ENCODE measurements at regions not wholly inside any gene's neighbourhood (a gene's known extent, or its start where the extent isn't known, plus 50 kb on each side); places are given as distances from the start of the nearest gene placed in this dataset.

- in situ Hi-C loops (cut with MboI; ENCODE audit: low pct_unique_long_range_greater_than_20kb, low sequenced_read_pairs), result no loop called here
- DNase-seq, result no peak
Observed at GRCh38 chr20:10965936-10966470, 292.2 kb upstream of the JAG1 start.

- DNase-seq, result no peak
- in situ Hi-C loops (cut with MboI; ENCODE audit: low pct_unique_long_range_greater_than_20kb, low sequenced_read_pairs), result no loop called here
Observed at GRCh38 chr20:10970109-10970508, 296.3 kb upstream of the JAG1 start.

GRCh38 chr20:10971096-10971495 is 297.3 kb upstream of the JAG1 start:
- in situ Hi-C loops (cut with MboI; ENCODE audit: low pct_unique_long_range_greater_than_20kb, low sequenced_read_pairs), result no loop called here

GRCh38 chr20:10972219-10972860 is 298.5 kb upstream of the JAG1 start:
- in situ Hi-C loops (cut with MboI; ENCODE audit: low pct_unique_long_range_greater_than_20kb, low sequenced_read_pairs), result no loop called here
- no peak for DNase-seq

More at GRCh38 chr20:10971096-10971495, 297.3 kb upstream of the JAG1 start:
- DNase-seq, result no peak

DNA sequence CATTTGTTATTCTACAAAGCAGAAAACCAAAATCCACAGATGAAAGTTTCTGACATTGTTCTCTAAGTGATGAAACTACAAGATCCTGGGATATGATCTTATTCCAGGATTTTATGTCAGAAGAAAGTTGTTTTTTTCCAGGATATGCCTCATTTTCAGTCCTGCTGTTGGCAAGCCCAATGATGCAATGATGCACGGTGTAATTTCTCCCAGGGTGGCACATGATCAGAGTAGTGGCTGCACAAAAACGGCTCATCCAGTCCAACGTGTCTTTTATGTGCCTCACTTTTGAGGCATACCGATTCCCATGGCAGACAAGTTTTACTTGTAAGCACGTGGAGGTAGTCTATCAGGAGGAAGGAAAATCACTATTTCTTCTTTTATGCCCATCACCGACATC is 302.3 kb upstream of the JAG1 start:
- in situ Hi-C loops (cut with MboI; ENCODE audit: low pct_unique_long_range_greater_than_20kb, low sequenced_read_pairs), result no loop called here

DNA sequence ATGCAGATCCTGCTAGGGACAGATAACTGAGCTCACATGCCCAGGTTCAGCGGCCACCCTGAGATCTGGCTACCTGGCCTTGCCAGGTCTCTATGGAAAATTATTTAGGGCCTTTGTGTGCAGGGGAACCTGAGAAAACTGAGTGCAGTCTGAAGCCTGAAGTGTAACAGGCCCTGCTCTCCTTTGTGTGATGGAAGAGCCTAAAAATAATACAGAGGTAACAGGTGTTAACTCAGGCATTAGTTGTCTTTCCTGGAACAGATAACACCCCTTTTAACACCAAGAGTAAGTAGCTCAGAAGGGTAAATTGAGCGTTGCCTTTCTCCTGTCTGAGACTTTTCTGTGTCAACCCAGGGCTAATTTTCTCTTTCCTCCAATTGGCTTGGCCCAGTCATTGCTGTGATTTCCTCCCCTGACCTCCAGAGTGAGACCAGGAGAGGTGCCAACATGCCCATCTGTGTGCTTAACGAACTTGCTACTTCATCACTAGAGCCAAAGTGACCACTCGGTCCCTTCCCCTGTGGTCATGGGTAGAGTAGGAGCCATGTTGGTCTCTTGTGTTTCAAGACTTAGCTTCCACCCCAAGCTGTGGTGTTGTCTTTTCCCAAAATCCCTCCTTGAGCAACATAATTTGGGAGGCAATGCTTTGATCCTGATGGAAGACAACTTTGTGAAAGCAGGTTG is 304.4 kb upstream of the JAG1 start:
- in situ Hi-C loops (cut with MboI; ENCODE audit: low pct_unique_long_range_greater_than_20kb, low sequenced_read_pairs), result no loop called here
- DNase-seq, result no peak

More for the DNA sequence above, 302.3 kb upstream of the JAG1 start:
- no peak for DNase-seq

DNA sequence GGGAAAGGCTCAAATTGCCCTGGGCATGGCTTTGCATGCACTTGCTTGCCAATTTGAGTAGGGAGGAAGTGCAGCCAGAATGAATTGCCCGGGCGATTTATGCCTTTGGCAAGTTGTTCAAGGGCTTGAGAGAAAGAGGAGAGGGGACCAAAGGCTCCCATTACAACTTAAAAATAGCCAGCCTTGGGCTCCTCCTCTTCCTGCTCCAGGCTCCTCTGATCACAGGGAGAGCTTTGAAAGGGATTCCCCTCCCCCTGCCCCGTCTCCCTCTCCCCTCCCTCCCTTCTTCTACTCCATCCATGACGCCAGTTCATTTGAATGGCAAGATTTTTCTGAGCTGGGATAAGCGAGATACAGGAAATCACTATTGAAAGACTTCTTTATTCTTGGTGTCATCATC is 304.9 kb upstream of the JAG1 start:
- DNase-seq, result no peak
- in situ Hi-C loops (cut with MboI; ENCODE audit: low pct_unique_long_range_greater_than_20kb, low sequenced_read_pairs), result no loop called here

GRCh38 chr20:10982692-10983091 is 308.9 kb upstream of the JAG1 start:
- in situ Hi-C loops (cut with MboI; ENCODE audit: low pct_unique_long_range_greater_than_20kb, low sequenced_read_pairs), result no loop called here
- DNase-seq, result no peak

- in situ Hi-C loops (cut with MboI; ENCODE audit: low pct_unique_long_range_greater_than_20kb, low sequenced_read_pairs), result no loop called here
- no peak for DNase-seq
Observed at GRCh38 chr20:10984294-10984693, 310.5 kb upstream of the JAG1 start.

DNA sequence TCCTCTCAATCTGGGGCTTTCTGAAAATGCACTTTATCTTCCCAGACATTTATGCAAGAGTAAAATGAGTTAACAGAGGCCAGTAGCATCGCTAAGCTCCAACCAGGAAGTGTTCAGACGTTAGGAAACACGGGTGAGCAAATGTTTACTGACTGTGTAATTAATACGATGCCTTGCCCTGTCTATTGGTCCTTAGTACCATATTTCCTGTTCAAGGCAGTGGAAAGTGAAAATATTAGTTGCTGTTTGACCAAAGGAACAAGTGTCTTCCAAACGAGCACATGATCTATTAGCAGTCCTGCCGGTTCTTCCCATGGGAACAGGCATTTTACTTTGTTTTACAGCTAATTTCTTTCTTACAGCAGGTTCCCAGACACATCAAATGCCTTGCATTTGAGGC is 311.1 kb upstream of the JAG1 start:
- DNase-seq, result no peak
- in situ Hi-C loops (cut with MboI; ENCODE audit: low pct_unique_long_range_greater_than_20kb, low sequenced_read_pairs), result no loop called here

- no peak for DNase-seq
- in situ Hi-C loops (cut with MboI; ENCODE audit: low pct_unique_long_range_greater_than_20kb, low sequenced_read_pairs), result no loop called here
Observed at GRCh38 chr20:10985536-10985935, 311.7 kb upstream of the JAG1 start.

DNA sequence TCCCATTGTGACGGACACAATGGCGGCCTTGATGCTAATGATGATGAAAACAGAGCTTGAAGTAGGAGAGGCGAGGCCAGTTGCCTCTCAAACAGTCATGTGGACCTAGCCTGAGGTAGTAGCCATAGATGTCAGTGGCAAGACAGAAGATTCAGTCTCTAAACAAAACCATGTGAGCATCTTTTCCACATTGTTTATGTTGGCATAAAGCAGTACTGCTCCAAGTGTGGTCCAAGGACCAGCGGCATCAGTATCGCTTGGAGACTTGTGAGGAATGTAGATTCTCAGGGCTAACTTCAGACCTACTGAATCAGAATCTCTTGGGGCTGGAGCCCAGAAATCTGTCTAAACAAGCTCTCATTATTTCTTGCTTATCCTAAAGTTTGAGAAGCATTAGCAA is 312.8 kb upstream of the JAG1 start:
- in situ Hi-C loops (cut with MboI; ENCODE audit: low pct_unique_long_range_greater_than_20kb, low sequenced_read_pairs), result no loop called here
- DNase-seq, result no peak

DNA sequence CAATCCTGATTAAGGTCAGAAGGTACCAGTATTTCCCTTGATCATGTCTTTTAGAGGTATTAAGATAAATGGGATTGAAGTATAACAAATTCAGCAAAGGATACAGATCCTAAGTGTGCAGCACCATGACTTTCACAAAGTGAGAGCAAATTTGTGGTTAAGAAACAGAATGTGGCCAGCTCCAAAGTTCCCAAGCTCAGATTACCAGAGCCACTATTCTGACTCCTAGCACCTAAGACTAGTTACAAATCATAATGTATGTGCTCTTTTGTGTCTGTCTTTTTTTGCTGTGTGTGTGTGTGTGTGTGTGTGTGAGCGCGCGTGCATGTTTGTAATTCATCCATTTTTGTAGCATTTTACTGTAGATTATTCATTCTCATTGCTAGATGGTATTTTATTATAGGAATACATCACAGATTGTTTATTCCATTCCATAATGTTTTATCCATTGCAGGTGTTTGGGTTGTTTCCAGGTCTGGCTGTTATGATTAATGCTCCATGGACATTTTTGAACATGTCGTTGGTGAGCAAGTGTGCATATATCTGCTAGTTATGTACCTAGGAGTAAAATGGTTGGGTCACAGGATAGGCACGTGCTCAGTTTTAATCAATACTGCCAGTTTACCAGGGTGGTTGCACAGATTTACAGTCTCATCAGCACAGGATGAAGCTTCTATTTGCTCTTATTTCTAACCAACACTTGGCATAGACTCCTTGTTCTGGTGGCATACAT is 314.0 kb upstream of the JAG1 start:
- no peak for DNase-seq
- in situ Hi-C loops (cut with MboI; ENCODE audit: low pct_unique_long_range_greater_than_20kb, low sequenced_read_pairs), result no loop called here

- no peak for DNase-seq
- in situ Hi-C loops (cut with MboI; ENCODE audit: low pct_unique_long_range_greater_than_20kb, low sequenced_read_pairs), result no loop called here
Observed at GRCh38 chr20:10990625-10991382, 317.0 kb upstream of the JAG1 start.

DNA sequence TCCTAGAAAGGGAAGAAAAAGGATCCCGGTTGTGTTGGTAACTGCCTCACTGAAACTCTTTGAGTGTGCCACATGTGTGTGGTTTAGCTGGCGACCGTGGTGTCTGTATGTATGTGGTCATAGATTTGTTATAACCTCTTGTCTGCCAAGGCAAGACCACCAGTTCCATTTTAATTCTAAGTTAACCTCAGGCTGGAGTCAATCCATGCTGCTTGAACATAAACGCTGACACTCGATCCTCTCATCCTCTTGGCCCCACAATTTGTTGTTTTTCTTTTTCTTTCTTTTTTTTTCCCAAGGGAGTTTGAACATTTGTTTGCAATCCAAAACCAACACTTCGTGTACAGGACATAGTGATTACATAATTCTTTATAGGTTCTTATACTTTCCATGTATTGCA is 318.9 kb upstream of the JAG1 start:
- in situ Hi-C loops (cut with MboI; ENCODE audit: low pct_unique_long_range_greater_than_20kb, low sequenced_read_pairs), result no loop called here
- DNase-seq, result no peak

DNA sequence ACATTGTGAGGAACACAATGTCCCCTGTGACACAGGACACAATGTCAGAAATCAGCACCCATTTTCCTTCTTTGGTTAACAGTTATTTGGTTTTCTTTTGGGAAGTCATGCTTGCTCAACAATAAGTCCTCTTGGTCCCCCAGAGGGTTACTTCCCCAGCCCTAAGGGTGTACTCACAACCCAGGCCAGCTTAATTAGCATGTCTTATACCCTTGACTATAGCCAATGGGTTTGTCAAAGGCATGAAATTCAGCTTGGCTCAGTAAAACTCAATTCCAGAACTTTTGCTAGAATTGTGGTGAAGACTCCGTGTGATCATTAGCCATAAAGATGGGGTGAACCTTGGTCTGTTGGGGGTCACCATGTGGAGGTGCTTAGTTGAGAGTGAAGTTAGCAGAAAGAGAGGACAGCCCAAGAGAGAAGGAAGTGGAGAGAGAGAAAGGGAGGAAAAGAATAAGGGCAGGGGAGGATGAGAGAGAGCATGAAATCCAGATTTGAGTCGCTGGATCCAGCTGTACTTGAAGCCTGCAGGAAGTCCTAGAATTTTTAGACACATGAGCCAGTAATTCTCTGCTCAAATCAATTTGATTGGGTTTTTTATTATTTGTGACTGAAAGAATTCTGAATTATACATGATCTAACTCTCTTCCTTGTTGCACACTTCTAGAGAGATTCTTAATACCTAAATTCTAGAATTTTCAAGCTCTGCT is 321.3 kb upstream of the JAG1 start:
- in situ Hi-C loops (cut with MboI; ENCODE audit: low pct_unique_long_range_greater_than_20kb, low sequenced_read_pairs), result no loop called here

GRCh38 chr20:10998476-10998875 is 324.7 kb upstream of the JAG1 start:
- in situ Hi-C loops (cut with MboI; ENCODE audit: low pct_unique_long_range_greater_than_20kb, low sequenced_read_pairs), result no loop called here
- no peak for DNase-seq

More for the DNA sequence above, 321.3 kb upstream of the JAG1 start:
- no peak for DNase-seq

GRCh38 chr20:11000416-11000815 is 326.6 kb upstream of the JAG1 start:
- in situ Hi-C loops (cut with MboI; ENCODE audit: low pct_unique_long_range_greater_than_20kb, low sequenced_read_pairs), result no loop called here
- no peak for DNase-seq

DNA sequence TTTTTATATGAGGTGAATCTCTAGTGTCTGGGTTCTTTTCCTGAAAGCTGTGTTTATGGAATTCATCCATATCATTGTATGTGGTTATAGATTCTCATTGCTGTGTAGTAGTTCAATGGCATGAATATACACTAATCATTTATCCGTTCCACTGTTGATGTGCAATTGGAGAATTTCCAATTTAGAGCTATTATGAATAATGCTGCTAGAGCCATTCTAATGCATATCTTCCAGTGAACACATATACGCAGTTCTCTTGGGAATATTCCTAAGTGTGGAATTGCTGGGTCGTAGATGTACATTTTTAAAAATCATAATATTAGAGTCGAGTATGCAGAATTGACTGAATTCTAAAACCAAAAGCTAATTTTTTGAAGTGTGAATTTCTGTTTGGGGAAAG is 327.5 kb upstream of the JAG1 start:
- in situ Hi-C loops (cut with MboI; ENCODE audit: low pct_unique_long_range_greater_than_20kb, low sequenced_read_pairs), result no loop called here
- DNase-seq, result no peak

All from KBM-7 (cell line).